H1 (cell line): ENCODE measurements at regions not wholly inside any gene's neighbourhood (a gene's known extent, or its start where the extent isn't known, plus 50 kb on each side); places are given as distances from the start of the nearest gene placed in this dataset.

Experiments
- CTCF ChIA-PET: fragments of 300-600 bp; sonication (Branson Sonifier 250); formaldehyde crosslinking; loops from one replicate; lab custom pipeline; 2021; ENCODE audit not compliant: partially characterized antibody; lab: Charles Lee
- POLR2A ChIA-PET: fragments of 300-600 bp; sonication (Branson Sonifier 250); formaldehyde crosslinking; loops from one replicate; lab custom pipeline; 2021; ENCODE audit warnings: inconsistent platforms; ENCODE audit not compliant: partially characterized antibody; lab: Charles Lee
- DNase-seq, 2 experiments: peaks; one replicate each; pipeline versions ENCODE4 v3.0.0 to v3.0.0-alpha.2; 2010 to 2022; ENCODE audit warnings: low spot score in 2 of 2, low read depth in 1 of 2, mixed read lengths in 1 of 2
- FAIRE-seq: peaks from 2 replicates; lab custom pipeline; 2011; peaks lifted over from hg19 to GRCh38; lab: Jason Lieb, UNC
- H2AFZ ChIP-seq: 2 replicates; pipeline ENCODE4 v1.8.1; 2012; ENCODE audit warnings: low read length, inconsistent platforms
- H2AK5ac ChIP-seq: 2 replicates; pipeline ENCODE4 v1.6.1; 2013; ENCODE audit warnings: low read depth, low read length
- H2BK120ac ChIP-seq: replicated peaks from 2 replicates; pipeline ENCODE3; 2013; ENCODE audit warnings: low read depth, low read length, inconsistent platforms
- H2BK12ac ChIP-seq: 2 replicates; pipeline ENCODE4 v1.6.1; 2013; ENCODE audit warnings: low read depth, low read length
- H2BK15ac ChIP-seq: 2 replicates; pipeline ENCODE4 v1.6.1; 2013; ENCODE audit warnings: low read length
- H2BK20ac ChIP-seq: 2 replicates; pipeline ENCODE4 v1.6.1; 2013; ENCODE audit warnings: low read length
- H2BK5ac ChIP-seq: 2 replicates; pipeline ENCODE4 v1.6.1; 2013; ENCODE audit warnings: low read depth, low read length
- H3K14ac ChIP-seq: 2 replicates; pipeline ENCODE4 v1.6.1; 2013; ENCODE audit warnings: inconsistent platforms; ENCODE audit not compliant: insufficient read length
- H3K18ac ChIP-seq: 2 replicates; pipeline ENCODE4 v1.6.1; 2013; ENCODE audit warnings: low read length; ENCODE audit errors: extremely low read depth
- H3K23ac ChIP-seq: 2 replicates; pipeline ENCODE4 v1.6.1; 2013; ENCODE audit warnings: inconsistent platforms; ENCODE audit not compliant: insufficient read length
- H3K23me2 ChIP-seq: 2 replicates; pipeline ENCODE4 v1.6.1; 2013; ENCODE audit warnings: low read depth, low read length
- H3K27ac ChIP-seq: 2 replicates; pipeline ENCODE4 v1.6.1; 2011; ENCODE audit warnings: low read depth, low read length, inconsistent platforms
- H3K27me3 ChIP-seq, 4 experiments: replicated peaks in 1 of 4; 1 replicate in 1 of 4; 2 replicates in 3 of 4; pipeline versions ENCODE4 v1.6.1 to v1.8.1; 2011 to 2013; ENCODE audit warnings: low read length in 3 of 4, mild to moderate bottlenecking in 3 of 4, inconsistent platforms in 2 of 4, mixed read lengths in 2 of 4, moderate library complexity in 1 of 4; ENCODE audit not compliant: control insufficient read depth in 3 of 4, insufficient read depth in 3 of 4; ENCODE audit errors: extremely low read depth in 1 of 4
- H3K36me3 ChIP-seq, 4 experiments: 2 replicates each; pipeline versions ENCODE4 v1.6.1 to v1.8.1; 2011 to 2013; ENCODE audit warnings: mild to moderate bottlenecking in 4 of 4, low read length in 3 of 4, moderate library complexity in 2 of 4, control low read depth in 1 of 4, inconsistent platforms in 1 of 4; ENCODE audit not compliant: insufficient read depth in 4 of 4, control insufficient read depth in 2 of 4
- H3K4ac ChIP-seq: replicated peaks from 2 replicates; pipeline ENCODE3; 2013; ENCODE audit warnings: low read length, low read depth, mixed read lengths, inconsistent platforms; ENCODE audit not compliant: insufficient read length
- H3K4me1 ChIP-seq, 4 experiments: replicated peaks in 1 of 4; 1 replicate in 1 of 4; 2 replicates in 3 of 4; pipeline versions ENCODE4 v1.6.1 to v1.8.1; 2011 to 2013; ENCODE audit warnings: low read length in 3 of 4, inconsistent platforms in 2 of 4, mixed read lengths in 1 of 4; ENCODE audit not compliant: insufficient read depth in 4 of 4, control insufficient read depth in 3 of 4
- H3K4me2 ChIP-seq, 2 experiments: 2 replicates each; pipeline versions ENCODE4 v1.6.1 to v1.8.1; 2011 to 2013; ENCODE audit warnings: low read depth in 2 of 2, low read length in 2 of 2, control low read depth in 1 of 2, inconsistent platforms in 1 of 2, mild to moderate bottlenecking in 1 of 2; ENCODE audit not compliant: insufficient read depth in 1 of 2
- H3K4me3 ChIP-seq, 4 experiments: fragments of 200-600, 300-600 bp in 1 of 4; sonication (generic), shearing (Covaris generic), sonication (Bioruptor Twin) in 1 of 4; 2 replicates each; pipeline versions ENCODE4 v1.5.1 to v1.8.1; 2011 to 2016; ENCODE audit warnings: low read length in 4 of 4, low read depth in 3 of 4, control low read depth in 2 of 4, inconsistent platforms in 2 of 4, mild to moderate bottlenecking in 2 of 4, mixed read lengths in 1 of 4, moderate library complexity in 1 of 4; ENCODE audit not compliant: insufficient read depth in 2 of 4; ENCODE audit errors: extremely low read depth in 1 of 4
- H3K56ac ChIP-seq: replicated peaks from 2 replicates; pipeline ENCODE3; 2013; ENCODE audit warnings: low read depth, mild to moderate bottlenecking, mixed read lengths, low read length, inconsistent platforms; ENCODE audit not compliant: insufficient read length
- H3K79me1 ChIP-seq: 2 replicates; pipeline ENCODE4 v1.6.1; 2013; ENCODE audit warnings: low read depth, low read length, control low read depth
- H3K79me2 ChIP-seq, 2 experiments: 2 replicates each; pipeline versions ENCODE4 v1.6.1 to v1.8.1; 2012 to 2013; ENCODE audit warnings: low read length in 2 of 2, mild to moderate bottlenecking in 2 of 2, inconsistent platforms in 1 of 2; ENCODE audit not compliant: insufficient read depth in 2 of 2, control insufficient read depth in 1 of 2
- H3K9ac ChIP-seq, 4 experiments: replicated peaks in 1 of 4; 1 replicate in 1 of 4; 2 replicates in 3 of 4; pipeline versions ENCODE4 v1.6.1 to v1.8.1; 2011 to 2013; ENCODE audit warnings: low read depth in 3 of 4, low read length in 3 of 4, control low read depth in 2 of 4, mild to moderate bottlenecking in 2 of 4, moderate library complexity in 2 of 4, inconsistent platforms in 1 of 4; ENCODE audit errors: extremely low read depth in 1 of 4
- H3K9me3 ChIP-seq, 2 experiments: 2 replicates each; pipeline versions ENCODE4 v1.6.1 to v1.8.1; 2012 to 2013; ENCODE audit warnings: mild to moderate bottlenecking in 2 of 2, moderate library complexity in 2 of 2, control low read depth in 1 of 2, inconsistent platforms in 1 of 2, low read depth in 1 of 2, low read length in 1 of 2, mixed read lengths in 1 of 2; ENCODE audit not compliant: insufficient read depth in 2 of 2
- H4K20me1 ChIP-seq, 2 experiments: replicated peaks in 1 of 2; 2 replicates each; pipeline versions ENCODE3 to v1.8.1; 2011 to 2013; ENCODE audit warnings: inconsistent platforms in 2 of 2, low read length in 2 of 2, mild to moderate bottlenecking in 1 of 2; ENCODE audit not compliant: insufficient read depth in 2 of 2, control insufficient read depth in 1 of 2
- H4K5ac ChIP-seq: 2 replicates; pipeline ENCODE4 v1.6.1; 2013; ENCODE audit warnings: low read length, low read depth, mixed read lengths, inconsistent platforms; ENCODE audit not compliant: insufficient read length
- H4K8ac ChIP-seq: 2 replicates; pipeline ENCODE4 v1.8.0; 2013; ENCODE audit warnings: mild to moderate bottlenecking, moderate library complexity, low read length, inconsistent platforms; ENCODE audit not compliant: insufficient read depth; ENCODE audit errors: extremely low read depth
- H4K91ac ChIP-seq: replicated peaks from 2 replicates; pipeline ENCODE3; 2013; ENCODE audit warnings: low read length, mixed read lengths, inconsistent platforms; ENCODE audit not compliant: insufficient read length
- SIRT6 ChIP-seq: IDR thresholded peaks from one replicate; pipeline ENCODE4 v1.7.1; 2012; ENCODE audit warnings: low read length, inconsistent platforms
- SP2 ChIP-seq: IDR thresholded peaks from 2 replicates; pipeline ENCODE4 v1.6.1; 2012; ENCODE audit warnings: mild to moderate bottlenecking, low read length, inconsistent platforms
- WGBS, 2 experiments: shearing (Covaris generic) in 1 of 2; methylation state at CpG; one replicate each; pipeline versions ENCODE4 v1.1.6 to v1.1.7; 2013 to 2015; ENCODE audit warnings: low lambda C conversion rate in 2 of 2, mixed read lengths in 2 of 2, inconsistent platforms in 1 of 2, low coverage in 1 of 2, missing lambda C conversion rate in 1 of 2; ENCODE audit not compliant: insufficient replicate concordance in 2 of 2, insufficient coverage in 1 of 2, insufficient read length in 1 of 2; ENCODE audit errors: extremely low coverage in 1 of 2, missing lambda C conversion rate in 1 of 2; 5-methylcytosine and 5-hydroxymethylcytosine counted together

DNA sequence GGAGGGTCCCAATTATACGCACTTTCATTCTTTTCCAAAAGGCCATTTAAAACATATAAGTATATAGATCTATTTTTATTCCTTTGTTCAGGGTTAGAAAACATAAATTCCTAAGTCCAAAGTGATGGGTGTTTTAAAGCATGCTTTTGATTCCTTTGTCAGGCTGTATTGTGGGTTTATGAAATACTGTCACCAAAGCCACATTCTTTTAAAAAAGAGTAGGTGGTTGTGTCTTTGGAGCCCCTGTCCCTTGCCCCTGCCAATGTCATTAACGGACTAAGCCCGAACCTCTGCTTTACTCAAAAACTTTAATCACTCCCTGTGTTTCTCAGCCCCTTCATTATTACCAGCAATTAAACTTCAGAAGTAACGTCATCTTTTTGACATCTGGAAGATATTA, 104.9 kb upstream of the APCDD1 start:
- WGBS, 2 experiments = 88% methylated on average over 4 of the region's 4 CpGs; no CpG with 5 or more reads in 1 of the 2 experiments
- Histone ChIP-seq H4K5ac (no peak overlapping the region), H2BK12ac (no peak overlapping the region), H3K56ac (no peak overlapping the region), H2BK20ac (no peak overlapping the region), H3K79me1 (no peaks in the 10 kb centered on the region), H2BK120ac (no peak overlapping the region), H3K23ac (no peak overlapping the region), H3K4ac (no peak overlapping the region), H3K4me1 (no peaks in the 10 kb centered on the region), H3K4me3 (no peak overlapping the region), H3K36me3 (no peaks in the 10 kb centered on the region), H4K8ac (no peak overlapping the region), H3K27me3 (no peaks in the 10 kb centered on the region), H4K20me1 (no peaks in the 10 kb centered on the region), H2BK15ac (no peak overlapping the region), H4K91ac (no peak overlapping the region), H3K9ac (no peak overlapping the region), H3K9me3 (no peaks in the 10 kb centered on the region), H3K79me2 (no peaks in the 10 kb centered on the region), H3K23me2 (peaks cover 2% of the 10 kb centered on the region; the same call in 1 of the 2 replicates), H3K4me2 (no peak overlapping the region), H3K18ac (no peak overlapping the region), H3K27ac (no peak overlapping the region), H2AFZ (no peak overlapping the region), H2AK5ac (no peak overlapping the region), H3K14ac (no peak overlapping the region), H2BK5ac (no peak overlapping the region)
- no peak for DNase-seq
- ChIA-PET CTCF (no interaction called here), POLR2A (no interaction called here)
- FAIRE-seq = no peak
- TF ChIP-seq SP2 (no peak), SIRT6 (no peak)
